ENCODE measurements at regions not wholly inside any gene's neighbourhood (a gene's known extent, or its start where the extent isn't known, plus 50 kb on each side); places are given as distances from the start of the nearest gene placed in this dataset.

DNA sequence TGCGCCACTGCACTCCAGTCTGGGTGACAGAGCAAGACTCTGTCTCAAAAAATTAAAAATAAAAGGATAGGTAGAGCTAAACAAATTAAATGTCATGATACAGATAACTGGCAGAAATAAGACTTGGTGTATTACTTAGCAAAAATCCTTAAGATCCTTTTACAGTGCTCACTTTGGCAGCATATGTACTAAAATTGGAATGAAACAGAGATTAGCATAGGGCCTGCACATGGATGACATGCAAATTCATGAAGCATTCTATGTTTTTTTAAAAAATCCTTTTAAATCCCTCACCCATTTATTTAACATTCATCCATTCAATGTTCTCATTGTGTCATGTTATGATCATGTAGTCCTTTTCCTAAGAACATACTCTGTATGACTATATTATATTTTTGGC is 528.8 kb downstream of the CD83 start:
- H3K4me3 Mint-ChIP-seq, result no peak overlapping the region
- DNase-seq, result no peak
- WGBS (ENCODE audit: extremely low coverage, insufficient read length, low lambda C conversion rate), result no CpG with 5 or more reads among the region's 1 CpG

More for the DNA sequence above, 528.8 kb downstream of the CD83 start:
- Histone ChIP-seq H2BK120ac (ENCODE audit: low read depth, low read length, poor library complexity, severe bottlenecking) (no peak overlapping the region), H2BK20ac (ENCODE audit: low read depth, low read length, poor library complexity, severe bottlenecking) (no peak overlapping the region), H3K9me3 (ENCODE audit: control insufficient read depth, low read depth, low read length) (no peaks in the 10 kb centered on the region), H3K79me1 (ENCODE audit: insufficient read depth, low read depth, low read length, poor library complexity, severe bottlenecking) (no peaks in the 10 kb centered on the region), H2AK5ac (ENCODE audit: insufficient read length, low read length) (no peak overlapping the region), H3K79me2 (ENCODE audit: insufficient read depth, low read length) (no peaks in the 10 kb centered on the region), H3K14ac (ENCODE audit: insufficient read depth, low read length) (no peak overlapping the region), H4K91ac (ENCODE audit: insufficient read length, low read depth, low read length) (no peak overlapping the region), H3K9ac (ENCODE audit: extremely low read depth, insufficient read length, low read length) (no peak overlapping the region), H3T11ph (ENCODE audit: low read length) (no peak overlapping the region), H3K23ac (ENCODE audit: insufficient read length, low read depth, low read length) (no peak overlapping the region), H3K27me3 (ENCODE audit: insufficient read depth, low read length) (no peaks in the 10 kb centered on the region), H3K27ac (ENCODE audit: insufficient read length, low read depth, low read length) (no peak overlapping the region), H3K23me2 (ENCODE audit: insufficient read length, low read depth, low read length, poor library complexity, severe bottlenecking) (no peaks in the 10 kb centered on the region), H2BK12ac (ENCODE audit: insufficient read length, low read depth, low read length) (no peak overlapping the region), H4K20me1 (ENCODE audit: control insufficient read depth, insufficient read depth, insufficient read length) (no peaks in the 10 kb centered on the region), H3K4me1 (ENCODE audit: insufficient read depth, low read length) (peaks cover 8% of the 10 kb centered on the region; the same call in 1 of the 2 replicates), H2BK15ac (ENCODE audit: low read depth, low read length) (no peak overlapping the region), H3K56ac (ENCODE audit: insufficient read length, low read depth, low read length) (no peak overlapping the region), H2AFZ (ENCODE audit: low read length) (no peak overlapping the region), H4K8ac (replicated peaks; ENCODE audit: insufficient read length, low read depth, low read length) (no peak overlapping the region), H3K4me2 (ENCODE audit: insufficient read depth, insufficient read length, low read length) (no peak overlapping the region), H2BK5ac (ENCODE audit: insufficient read length, low read length) (no peak overlapping the region), H3K18ac (ENCODE audit: insufficient read length, low read depth, low read length) (no peak overlapping the region), H3K4ac (ENCODE audit: low read depth, low read length) (no peak overlapping the region), H4K5ac (ENCODE audit: insufficient read length, low read depth, low read length) (no peak overlapping the region)
- no peaks in the 10 kb centered on the region for H3K27me3 Mint-ChIP-seq (ENCODE audit: low read depth)
- peaks cover 16 to 17% of the 10 kb centered on the region in 2 experiments for H3K4me1 Mint-ChIP-seq
- no peaks in the 10 kb centered on the region for H3K9me3 Mint-ChIP-seq
- TF ChIP-seq, protein P1, sequence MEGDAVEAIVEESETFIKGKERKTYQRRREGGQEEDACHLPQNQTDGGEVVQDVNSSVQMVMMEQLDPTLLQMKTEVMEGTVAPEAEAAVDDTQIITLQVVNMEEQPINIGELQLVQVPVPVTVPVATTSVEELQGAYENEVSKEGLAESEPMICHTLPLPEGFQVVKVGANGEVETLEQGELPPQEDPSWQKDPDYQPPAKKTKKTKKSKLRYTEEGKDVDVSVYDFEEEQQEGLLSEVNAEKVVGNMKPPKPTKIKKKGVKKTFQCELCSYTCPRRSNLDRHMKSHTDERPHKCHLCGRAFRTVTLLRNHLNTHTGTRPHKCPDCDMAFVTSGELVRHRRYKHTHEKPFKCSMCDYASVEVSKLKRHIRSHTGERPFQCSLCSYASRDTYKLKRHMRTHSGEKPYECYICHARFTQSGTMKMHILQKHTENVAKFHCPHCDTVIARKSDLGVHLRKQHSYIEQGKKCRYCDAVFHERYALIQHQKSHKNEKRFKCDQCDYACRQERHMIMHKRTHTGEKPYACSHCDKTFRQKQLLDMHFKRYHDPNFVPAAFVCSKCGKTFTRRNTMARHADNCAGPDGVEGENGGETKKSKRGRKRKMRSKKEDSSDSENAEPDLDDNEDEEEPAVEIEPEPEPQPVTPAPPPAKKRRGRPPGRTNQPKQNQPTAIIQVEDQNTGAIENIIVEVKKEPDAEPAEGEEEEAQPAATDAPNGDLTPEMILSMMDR (conservative IDR thresholded peaks at IDR 0.05), result no peak
- peaks cover 0 to 3% (median 0%) of the 10 kb centered on the region in 3 experiments; a peak in 2 of 7 replicates for H3K36me3 Mint-ChIP-seq (ENCODE audit: insufficient read depth in 1 of 3, low read depth in 3 of 3)
- no peak overlapping the region for H3K27ac Mint-ChIP-seq
